BE2C (cell line): ENCODE measurements at regions not wholly inside any gene's neighbourhood (a gene's known extent, or its start where the extent isn't known, plus 50 kb on each side); places are given as distances from the start of the nearest gene placed in this dataset.

ENCODE experiments used
- DNase-seq: peaks from one replicate; pipeline ENCODE4 v3.0.0-alpha.2; 2020
- H3K27me3 ChIP-seq: fragments of 250-450 bp; sonication (Bioruptor Pico); 2 replicates; pipeline ENCODE4 v1.5.1; 2020; ENCODE audit warnings: mild to moderate bottlenecking
- H3K36me3 ChIP-seq: fragments of 250-450 bp; sonication (Bioruptor Pico); 2 replicates; pipeline ENCODE4 v1.5.1; 2020; ENCODE audit warnings: mild to moderate bottlenecking
- H3K4me1 ChIP-seq: fragments of 250-450 bp; sonication (Bioruptor Pico); 2 replicates; pipeline ENCODE4 v1.5.1; 2020
- H3K4me3 ChIP-seq: 2 replicates; pipeline ENCODE4 v1.5.1; 2011; ENCODE audit warnings: low read depth, low read length
- H3K9me3 ChIP-seq: fragments of 250-450 bp; sonication (Bioruptor Pico); 2 replicates; pipeline ENCODE4 v1.5.1; 2020
- TF ChIP-seq, protein P1 (sequence below): IDR thresholded peaks from 2 replicates; pipeline ENCODE4 v1.5.1; 2012; ENCODE audit warnings: mild to moderate bottlenecking, low read depth, low read length

GRCh38 chr13:86795858-86796257 lies 875.3 kb upstream of the SLITRK5 start:
- H3K27me3 ChIP-seq = no peaks in the 10 kb centered on the region
- TF ChIP-seq, protein P1, sequence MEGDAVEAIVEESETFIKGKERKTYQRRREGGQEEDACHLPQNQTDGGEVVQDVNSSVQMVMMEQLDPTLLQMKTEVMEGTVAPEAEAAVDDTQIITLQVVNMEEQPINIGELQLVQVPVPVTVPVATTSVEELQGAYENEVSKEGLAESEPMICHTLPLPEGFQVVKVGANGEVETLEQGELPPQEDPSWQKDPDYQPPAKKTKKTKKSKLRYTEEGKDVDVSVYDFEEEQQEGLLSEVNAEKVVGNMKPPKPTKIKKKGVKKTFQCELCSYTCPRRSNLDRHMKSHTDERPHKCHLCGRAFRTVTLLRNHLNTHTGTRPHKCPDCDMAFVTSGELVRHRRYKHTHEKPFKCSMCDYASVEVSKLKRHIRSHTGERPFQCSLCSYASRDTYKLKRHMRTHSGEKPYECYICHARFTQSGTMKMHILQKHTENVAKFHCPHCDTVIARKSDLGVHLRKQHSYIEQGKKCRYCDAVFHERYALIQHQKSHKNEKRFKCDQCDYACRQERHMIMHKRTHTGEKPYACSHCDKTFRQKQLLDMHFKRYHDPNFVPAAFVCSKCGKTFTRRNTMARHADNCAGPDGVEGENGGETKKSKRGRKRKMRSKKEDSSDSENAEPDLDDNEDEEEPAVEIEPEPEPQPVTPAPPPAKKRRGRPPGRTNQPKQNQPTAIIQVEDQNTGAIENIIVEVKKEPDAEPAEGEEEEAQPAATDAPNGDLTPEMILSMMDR = no peak
- no peaks in the 10 kb centered on the region for H3K36me3 ChIP-seq
- no peaks in the 10 kb centered on the region for H3K4me1 ChIP-seq
- H3K9me3 ChIP-seq = peaks cover 3% of the 10 kb centered on the region; the same call in 1 of the 2 replicates
- no peak overlapping the region for H3K4me3 ChIP-seq
- DNase-seq = no peak

DNA sequence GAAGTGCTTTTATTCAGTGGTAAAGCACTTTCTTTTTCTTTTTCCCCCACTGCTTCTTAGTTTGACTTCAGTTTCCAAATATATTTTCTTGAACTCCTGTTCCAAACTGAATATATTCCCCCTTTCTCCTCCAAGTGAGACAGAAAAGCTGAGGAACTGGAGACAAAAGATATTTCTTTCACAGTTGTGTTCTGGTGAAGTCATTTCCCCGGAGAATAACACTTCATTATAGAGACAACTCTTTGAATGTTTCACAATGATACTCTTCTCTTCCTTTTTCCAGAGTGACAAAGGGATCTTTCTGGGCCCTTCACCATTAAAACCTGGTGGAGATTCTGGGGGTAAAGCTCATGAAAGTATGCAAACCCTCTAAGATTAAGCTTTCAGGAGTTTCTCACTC lies 860.8 kb upstream of the SLITRK5 start:
- Histone ChIP-seq H3K27me3 (no peaks in the 10 kb centered on the region), H3K4me1 (no peaks in the 10 kb centered on the region), H3K9me3 (no peaks in the 10 kb centered on the region), H3K36me3 (no peaks in the 10 kb centered on the region), H3K4me3 (no peak overlapping the region)
- DNase-seq = no peak
- TF ChIP-seq, protein P1 = no peak

GRCh38 chr13:86813198-86813597 lies 858.0 kb upstream of the SLITRK5 start:
- Histone ChIP-seq H3K27me3 (no peaks in the 10 kb centered on the region), H3K4me3 (no peak overlapping the region), H3K9me3 (no peaks in the 10 kb centered on the region), H3K36me3 (no peaks in the 10 kb centered on the region), H3K4me1 (no peaks in the 10 kb centered on the region)
- TF ChIP-seq, protein P1 = no peak
- DNase-seq = no peak

GRCh38 chr13:86825410-86825809 lies 845.8 kb upstream of the SLITRK5 start:
- Histone ChIP-seq H3K9me3 (no peaks in the 10 kb centered on the region), H3K27me3 (no peaks in the 10 kb centered on the region), H3K4me3 (no peak overlapping the region), H3K4me1 (no peaks in the 10 kb centered on the region), H3K36me3 (no peaks in the 10 kb centered on the region)
- no peak for DNase-seq
- TF ChIP-seq, protein P1 = no peak

DNA sequence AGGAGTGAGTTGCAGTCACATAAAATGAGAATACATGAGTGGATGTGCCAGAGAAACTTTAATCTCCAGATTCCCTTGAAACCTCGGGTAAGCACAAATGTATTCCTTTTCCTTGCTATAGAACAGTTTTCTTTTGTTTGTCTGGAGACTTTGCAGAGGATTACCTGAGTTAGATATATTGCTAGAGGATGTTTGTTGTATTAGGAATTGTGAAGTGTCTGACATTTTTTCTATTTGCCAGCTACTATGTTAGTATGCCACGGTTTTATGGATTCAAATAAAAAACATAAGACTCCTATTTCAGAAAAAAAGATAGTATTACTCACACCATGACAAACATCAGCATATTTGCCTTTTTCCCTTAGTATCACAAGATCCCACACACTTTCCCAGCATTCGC lies 844.9 kb upstream of the SLITRK5 start:
- H3K9me3 ChIP-seq = no peaks in the 10 kb centered on the region
- H3K27me3 ChIP-seq = no peaks in the 10 kb centered on the region
- no peaks in the 10 kb centered on the region for H3K4me1 ChIP-seq
- DNase-seq = no peak
- TF ChIP-seq, protein P1 = no peak
- no peak overlapping the region for H3K4me3 ChIP-seq
- no peaks in the 10 kb centered on the region for H3K36me3 ChIP-seq

DNA sequence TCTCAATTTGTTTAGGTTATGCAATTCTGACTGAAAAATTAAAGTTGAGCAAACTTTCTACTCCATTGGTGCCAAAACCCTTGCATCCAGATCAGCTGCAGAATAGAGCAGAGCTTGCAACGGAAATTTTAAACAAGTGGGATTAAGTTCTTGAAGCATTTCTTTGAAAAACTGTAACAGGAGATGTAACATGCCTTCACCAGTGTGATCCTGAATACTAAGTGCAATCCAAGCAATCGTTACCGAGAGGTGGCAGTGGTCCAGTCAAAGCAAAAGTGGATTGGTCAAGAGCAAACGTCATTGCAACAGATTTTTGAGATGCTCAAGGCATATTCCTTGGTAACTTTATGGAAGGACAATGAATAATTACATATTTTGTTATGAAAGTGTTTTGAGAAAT lies 841.1 kb upstream of the SLITRK5 start:
- DNase-seq = no peak
- TF ChIP-seq, protein P1 = no peak

More for the DNA sequence above, 841.1 kb upstream of the SLITRK5 start:
- H3K27me3 ChIP-seq = no peaks in the 10 kb centered on the region
- no peak overlapping the region for H3K4me3 ChIP-seq
- no peaks in the 10 kb centered on the region for H3K36me3 ChIP-seq
- H3K4me1 ChIP-seq = no peaks in the 10 kb centered on the region
- H3K9me3 ChIP-seq = no peaks in the 10 kb centered on the region
